ENCODE measurements at regions not wholly inside any gene's neighbourhood (a gene's known extent, or its start where the extent isn't known, plus 50 kb on each side); places are given as distances from the start of the nearest gene placed in this dataset.

- no peak for TF ChIP-seq CTCF (conservative IDR thresholded peaks at IDR 0.05; ENCODE audit: low read length)
- no peak for TF ChIP-seq EZH2phosphoT487 (IDR thresholded peaks at IDR 0.05; ENCODE audit: borderline replicate concordance)
These were observed 72.9 kb upstream of the CDC42BPA start for GRCh38 chr1:227391211-227391610.

All from Loucy (cell line).